GM19035 (cell line): ENCODE measurements at regions not wholly inside any gene's neighbourhood (a gene's known extent, or its start where the extent isn't known, plus 50 kb on each side); places are given as distances from the start of the nearest gene placed in this dataset.
A peak's percentile ranks its signal among the peaks of the same experiment; 100 is the strongest.
"Not testable (repeated sequence)": the region's sequence is repeated elsewhere in the genome, so short reads cannot be mapped to it uniquely, and the experiment has no call there.

Source experiments
- ATAC-seq: cut with Tn5 transposase; IDR thresholded peaks from one replicate; pipeline ENCODE4 v1.9.1; 2021; ENCODE audit not compliant: unreplicated experiment

DNA sequence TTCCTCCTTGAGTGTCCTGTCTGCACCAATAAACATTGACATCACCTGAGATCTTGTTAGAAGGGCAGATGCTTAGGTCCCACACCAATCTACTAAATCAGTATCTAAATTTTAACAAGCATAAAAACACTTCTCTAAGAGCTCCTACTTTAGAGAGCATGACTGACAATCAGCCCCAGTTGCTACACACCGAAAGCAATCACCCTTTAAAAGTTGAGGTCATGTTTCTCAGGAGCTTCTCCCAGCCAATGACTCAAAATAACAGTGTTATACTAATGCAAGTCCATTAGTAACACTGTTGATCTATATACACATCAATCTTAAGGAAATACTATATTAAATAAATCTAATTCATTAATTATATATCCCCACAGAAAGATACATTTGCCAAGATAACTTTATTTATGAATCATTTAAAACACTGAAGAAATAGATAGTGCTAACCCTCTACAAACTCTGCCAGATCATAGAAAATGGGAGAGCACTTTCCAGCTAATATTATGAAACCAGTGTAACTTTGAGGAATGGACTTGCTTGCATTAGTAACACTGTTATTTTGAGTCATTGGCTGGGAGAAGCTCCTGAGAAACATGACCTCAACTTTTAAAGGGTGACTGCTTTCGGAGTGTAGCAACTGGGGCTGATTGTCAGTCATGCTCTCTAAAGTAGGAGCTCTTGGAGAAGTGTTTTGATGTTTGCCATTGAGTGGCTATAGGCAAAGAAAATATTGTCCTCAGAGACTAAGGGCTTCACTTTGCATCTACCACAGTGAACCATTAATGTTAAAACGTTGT is 109.8 kb upstream of the HDX start:
- no peak for ATAC-seq

DNA sequence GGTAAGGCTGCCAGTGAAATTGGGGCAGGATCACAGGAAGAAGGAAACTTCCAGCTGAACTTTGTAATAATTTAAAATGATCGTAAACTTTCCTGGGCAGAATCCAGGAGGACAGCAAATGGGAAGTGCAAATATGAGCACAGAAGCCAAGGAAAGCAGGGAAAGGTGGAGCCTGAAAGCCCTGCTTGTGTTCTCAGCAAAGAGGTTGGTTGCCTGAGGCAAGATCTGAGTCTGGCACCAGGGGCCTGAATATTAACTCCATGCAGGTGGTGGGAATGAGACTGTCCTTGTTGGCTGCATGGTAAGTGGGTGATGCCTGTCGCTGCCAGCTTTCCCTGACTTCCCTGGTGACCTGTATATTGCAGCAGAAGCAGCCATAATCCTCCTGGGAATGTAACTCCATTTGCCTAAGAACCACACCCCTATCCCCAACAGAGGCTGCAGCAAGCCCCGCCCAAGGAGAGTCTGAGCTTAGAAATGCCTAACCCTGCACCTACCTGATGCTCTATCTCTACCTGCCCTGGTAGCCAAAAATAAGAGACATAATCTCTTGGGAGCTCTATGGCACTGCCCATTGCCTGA is 132.0 kb upstream of the HDX start:
- no peak for ATAC-seq

DNA sequence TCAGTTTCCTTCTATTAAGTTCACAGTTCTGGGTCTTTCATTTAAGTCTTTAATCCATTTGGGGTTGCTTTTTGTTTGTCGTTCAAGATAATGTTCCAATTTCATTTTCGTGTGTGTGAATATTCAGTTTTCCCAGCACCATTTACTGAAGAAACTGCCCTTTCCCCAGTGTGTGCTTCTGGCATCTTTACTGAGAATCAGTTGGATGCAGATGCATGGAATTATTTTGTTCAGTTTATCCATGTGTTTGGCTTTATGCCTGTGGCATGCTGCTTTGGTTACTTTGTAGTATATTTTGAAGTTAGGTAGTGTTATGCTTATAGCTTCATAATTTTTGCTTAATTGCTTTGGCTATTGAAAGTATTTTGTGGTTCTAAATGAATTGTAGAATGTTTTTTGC is 163.8 kb upstream of the HDX start:
- ATAC-seq, result no peak

DNA sequence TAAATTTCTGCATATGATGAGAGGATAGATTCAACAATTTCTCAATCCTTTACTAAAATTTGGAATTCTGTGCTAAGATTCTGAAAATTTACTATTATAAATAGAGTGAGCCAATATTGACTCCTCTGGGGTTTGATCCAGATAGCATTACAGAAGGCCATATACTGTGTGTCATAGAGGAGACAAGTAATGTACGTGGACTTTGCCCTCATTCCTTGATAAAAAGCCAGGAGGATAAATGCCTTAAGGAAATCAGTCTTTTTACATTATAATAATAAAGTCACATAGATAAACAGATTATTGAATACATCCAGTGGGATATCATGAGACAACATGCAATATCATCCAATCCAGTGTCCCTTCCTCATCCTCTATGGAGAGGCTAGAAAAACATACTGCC is 188.0 kb upstream of the HDX start:
- ATAC-seq, result no peak

DNA sequence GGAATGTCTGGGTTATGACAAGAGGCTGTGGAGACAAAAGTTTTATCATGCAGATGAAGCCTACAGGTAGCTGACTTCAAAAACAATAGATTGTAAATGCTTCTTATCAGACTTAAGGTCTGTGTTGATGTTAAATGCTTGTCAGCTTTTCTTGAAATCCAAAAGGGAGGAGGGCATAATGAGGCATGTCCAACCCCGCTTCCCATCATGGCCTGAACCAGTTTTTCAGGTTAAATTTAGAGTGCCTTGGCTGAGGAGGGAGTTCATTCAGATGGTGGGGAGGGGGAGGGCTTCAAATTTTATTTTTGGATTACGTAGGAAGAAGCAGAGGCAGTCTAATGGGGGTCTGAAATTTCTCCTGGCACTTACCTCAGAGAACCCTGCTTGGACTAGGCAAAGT is 207.7 kb upstream of the HDX start:
- ATAC-seq, result no peak

DNA sequence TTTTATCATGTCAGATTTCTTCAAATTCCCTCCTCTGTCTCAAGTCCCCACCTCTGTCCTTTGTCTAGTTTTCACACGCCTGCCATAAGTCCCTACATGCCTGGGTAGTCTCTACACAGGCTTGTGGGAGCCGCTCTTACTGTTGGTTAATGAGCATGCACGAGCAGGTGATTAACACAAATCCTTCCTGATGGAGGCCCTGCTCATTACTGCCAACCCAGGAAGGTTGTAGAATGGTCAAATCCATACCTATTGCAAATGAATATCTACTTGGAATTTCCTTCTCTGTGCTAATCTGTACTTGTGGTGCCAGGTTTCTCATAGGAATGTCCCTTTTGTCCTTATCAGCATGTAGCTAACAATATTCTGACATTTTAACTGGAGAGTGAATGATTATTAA is 208.4 kb upstream of the HDX start:
- ATAC-seq, result no peak

DNA sequence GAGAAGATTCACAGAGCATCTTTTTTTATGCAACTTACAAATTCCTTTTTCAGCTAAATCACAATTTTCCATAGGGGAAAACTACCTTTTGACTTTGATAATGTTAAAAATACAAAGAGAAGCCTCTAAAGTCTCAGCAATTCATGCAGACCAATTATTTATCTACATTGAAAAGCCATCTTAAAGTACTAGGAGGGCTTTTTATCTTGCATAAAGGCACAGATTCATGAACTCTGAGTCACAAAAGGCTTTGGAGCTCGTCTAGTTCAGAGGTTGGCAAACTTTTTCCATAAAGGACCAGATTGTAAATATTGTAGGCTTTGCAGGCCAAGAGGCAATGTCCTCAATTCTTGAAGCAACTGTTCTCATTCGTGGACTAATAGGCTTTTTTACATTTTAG is 210.4 kb upstream of the HDX start:
- ATAC-seq, result no peak

DNA sequence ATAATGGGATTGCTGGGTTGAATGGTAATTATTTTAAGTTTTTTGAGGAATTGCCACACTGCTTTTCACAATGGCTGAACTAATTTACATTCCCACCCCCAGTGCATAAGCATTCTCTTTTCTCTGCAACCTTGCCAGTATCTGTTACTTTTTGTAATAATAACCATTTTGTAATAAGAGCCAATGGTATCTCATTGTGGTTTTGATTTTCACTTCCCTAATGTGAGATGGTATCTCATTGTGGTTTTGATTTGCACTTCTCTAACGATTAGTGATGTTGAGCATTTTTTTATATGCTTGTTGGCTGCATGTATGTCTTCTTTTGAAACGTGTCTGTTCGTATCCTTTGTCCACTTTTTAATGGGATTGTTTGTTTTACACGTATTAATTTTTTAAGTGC is 213.1 kb upstream of the HDX start:
- no peak for ATAC-seq

DNA sequence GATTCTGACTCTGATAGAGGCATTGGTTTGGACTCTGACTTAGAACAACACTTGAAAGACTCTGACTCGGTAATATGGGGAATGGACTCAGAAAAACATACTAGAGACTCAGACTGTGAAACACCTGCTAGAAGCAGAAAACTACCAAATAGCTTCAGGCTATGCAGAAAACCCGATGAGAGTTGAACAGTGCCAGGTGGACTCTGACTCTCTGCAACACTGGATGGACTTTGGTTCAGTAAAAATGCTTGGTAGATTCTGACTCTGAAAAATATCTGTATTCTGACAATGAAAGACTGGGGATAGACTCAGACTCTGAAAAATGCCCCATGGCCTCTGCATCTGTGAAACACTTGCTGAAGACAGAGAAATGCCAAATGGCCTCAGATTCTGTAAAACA is 215.1 kb upstream of the HDX start:
- ATAC-seq, result no peak

DNA sequence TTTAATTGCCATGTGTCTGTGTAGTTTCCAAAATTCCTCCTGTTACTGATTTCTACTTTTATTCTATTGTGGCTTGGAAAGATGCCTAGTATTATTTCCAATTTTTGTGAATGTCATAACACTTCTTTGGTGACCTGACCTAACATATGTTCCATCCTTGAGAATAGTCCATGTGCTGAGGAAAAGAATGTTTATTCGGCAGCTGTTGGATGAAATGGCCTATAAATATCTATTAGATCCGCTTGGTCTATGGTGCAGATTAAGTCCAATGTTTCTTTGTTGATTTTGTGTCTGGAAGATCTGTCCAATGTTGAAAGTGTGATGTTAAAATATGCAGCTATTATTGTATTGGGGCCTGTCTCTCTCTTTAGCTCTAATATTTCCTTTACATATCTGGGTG is 219.2 kb upstream of the HDX start:
- ATAC-seq, result no peak

DNA sequence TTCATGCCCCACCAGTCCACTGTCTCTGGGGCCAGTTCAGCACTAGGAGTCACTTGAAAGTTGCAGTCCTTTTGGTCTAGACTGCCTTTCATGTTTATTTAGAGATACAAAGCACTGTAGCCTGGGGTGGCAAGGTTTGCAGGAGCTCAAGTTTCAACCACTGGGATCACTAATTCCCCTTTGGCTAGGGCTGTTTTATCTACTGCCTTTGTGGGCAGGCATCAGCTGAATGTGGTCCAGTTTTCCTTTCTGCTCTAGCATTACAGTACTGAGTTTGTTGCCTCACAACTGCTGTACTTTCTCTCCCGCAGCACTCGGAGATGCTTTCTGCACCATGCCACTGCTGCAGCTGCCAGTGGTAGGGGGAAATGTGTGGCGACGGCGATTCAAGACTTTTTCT is 222.3 kb upstream of the HDX start:
- ATAC-seq, result no peak

DNA sequence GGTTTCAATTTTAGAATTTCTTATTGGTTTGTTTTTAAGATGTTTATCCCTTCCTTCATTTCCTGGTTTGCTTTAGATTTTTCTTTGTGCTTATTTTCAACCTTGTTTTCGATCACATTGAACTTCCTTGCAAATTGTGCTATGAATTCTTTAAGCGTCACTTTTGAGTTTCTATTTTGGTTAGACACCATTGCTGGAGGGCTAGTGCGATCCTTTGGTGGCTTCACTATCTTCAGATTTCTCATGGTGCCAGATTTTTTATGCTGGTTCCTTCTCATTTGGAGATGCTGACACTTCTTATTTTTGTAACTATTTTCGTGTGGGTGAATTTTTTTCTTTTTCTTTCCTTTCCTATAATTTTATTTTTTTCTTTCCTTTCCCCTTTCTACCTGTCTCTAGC is 227.2 kb upstream of the HDX start:
- no peak for ATAC-seq

DNA sequence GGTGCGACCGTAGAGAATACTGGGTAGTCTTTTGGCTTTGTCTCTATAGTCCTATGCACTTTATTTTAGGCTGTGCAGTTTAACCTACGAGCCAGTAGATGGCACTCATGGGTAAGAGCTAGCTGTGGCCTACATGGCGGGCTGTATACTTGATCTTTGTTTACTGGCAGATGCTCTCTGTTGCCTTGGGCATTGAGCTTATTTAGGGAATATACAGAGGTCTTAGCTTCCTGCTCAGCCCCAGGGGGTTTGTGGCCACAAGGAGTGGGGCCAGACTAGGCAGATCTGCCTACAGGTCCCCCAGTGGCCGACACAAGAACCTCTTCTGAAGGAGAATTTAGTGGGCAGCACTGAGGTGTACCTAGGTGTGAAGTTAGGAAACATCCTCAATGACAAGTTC is 227.6 kb upstream of the HDX start:
- ATAC-seq, result peak; percentile 99

DNA sequence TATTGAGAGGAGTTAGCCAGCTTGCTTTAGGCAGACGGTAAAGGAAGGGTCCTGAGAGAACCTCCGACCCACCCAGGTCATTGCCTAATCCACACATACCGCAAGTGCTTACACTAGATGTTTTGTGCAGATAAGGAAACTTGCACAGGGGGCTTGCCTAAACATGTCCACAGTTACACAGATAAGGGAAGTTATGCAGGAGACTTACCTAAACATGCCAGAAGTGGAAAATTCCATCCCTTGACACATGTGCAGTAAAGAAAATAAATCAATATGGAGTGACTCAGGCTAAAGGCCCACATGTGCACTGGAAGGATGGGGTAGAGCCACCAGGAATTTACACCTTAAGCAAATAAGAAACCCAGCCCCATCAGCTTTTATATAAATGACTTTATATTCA is 232.8 kb upstream of the HDX start:
- no peak for ATAC-seq

DNA sequence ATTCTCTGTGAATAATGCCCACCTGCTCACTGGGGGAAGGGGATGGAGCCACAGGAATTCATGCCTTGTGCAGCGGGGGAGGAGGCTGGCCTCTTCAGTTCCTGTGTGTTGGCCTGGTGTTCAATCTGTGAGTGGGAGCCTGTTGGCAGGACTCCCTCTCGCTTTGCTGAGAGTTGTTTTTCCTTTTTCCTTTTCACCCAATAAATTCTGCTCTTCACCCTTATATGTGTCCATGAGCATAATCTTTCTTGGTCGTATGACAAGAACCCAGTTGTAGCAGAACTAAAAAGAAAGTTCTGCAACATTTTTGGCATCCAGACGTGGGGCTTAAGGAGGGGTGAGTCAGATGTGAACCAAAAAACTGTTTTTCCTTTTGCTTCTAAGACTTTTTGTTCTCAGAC is 235.2 kb upstream of the HDX start:
- no peak for ATAC-seq

DNA sequence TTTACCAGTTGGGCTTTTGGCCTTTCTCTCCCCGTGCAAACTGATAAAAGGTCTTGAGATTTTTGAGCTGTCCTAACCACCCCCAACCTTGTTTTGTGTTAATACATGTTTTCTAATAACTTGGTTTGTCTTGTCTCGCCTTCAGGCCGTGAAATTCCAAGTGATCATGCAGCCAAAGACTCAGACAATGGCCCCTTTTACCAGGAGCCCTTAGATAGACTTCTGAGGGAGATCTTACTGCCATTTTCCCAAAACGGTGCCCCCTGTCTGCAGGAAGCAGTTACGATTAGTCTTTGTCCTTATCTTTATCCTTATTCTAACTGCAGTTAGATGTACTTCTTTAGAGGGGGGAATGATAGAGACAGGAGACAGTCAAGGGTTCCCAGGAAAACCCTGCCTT is 245.3 kb upstream of the HDX start:
- no peak for ATAC-seq

DNA sequence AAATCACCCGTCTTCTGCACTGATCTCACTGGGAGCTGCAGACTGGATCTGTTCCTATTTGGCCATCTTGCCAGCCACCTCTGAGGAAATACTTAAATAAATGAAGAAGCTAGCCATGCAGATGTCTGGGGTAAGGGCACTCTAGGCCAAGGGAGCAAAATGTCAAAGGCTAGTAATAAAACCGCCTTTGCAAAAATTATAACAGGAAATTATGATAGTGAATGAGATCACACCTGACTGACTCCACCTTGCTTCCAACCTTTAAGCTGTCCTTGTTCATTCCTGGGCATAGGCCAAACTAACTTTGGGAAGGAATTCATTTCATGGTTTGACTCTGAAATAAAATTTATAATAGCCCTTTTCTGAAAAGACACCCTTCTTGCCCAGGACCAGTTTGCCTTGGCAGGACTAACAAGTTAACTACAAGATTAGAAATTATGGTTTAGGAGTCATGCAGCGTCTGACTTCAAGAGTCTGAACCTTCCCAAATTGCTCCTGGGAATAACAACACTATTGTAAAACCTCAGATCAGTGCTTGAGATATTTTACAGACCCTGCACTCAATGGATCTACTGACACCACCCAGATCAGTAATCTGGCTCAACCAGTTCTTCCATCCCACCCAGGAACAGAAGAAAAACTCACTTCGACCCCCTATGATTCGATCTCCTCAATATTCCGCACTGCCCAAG is 246.9 kb upstream of the HDX start:
- ATAC-seq, result no peak

DNA sequence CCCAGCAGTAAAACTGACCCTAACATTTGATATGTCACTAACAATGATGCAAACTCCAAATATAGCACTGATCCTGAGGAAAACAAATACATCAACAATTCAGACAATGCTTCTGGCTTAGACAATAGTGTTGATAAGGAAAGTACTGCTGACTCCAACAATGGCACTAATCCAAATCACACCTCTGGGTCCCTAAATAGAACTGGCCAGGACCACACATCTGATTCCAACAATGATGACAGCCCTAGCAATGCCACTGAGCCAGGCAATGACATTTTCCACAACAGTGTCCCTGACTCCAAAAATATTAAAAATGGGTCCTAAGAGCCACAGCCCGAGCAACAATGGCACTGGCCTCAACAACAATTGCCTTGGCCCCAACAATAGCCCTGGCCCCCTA is 243.1 kb upstream of the APOOL start:
- ATAC-seq, result no peak

DNA sequence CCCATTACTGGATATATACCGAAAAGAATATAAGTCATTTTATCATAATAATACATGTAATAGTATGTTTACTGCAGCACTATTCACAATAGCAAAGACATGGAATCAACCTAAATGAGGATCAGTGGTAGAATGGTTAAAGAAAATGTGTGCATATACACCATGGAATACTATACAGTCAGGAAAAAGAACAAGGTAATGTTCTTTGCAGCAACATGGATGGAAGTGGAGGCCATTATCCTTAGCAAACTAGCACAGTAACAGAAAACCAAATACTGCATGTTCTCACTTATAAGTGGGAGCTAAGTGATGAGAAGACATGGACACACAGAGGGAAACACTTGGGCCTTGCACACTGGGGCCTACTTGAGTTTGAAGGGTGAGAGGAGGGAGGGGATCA is 207.4 kb upstream of the APOOL start:
- ATAC-seq, result no peak

DNA sequence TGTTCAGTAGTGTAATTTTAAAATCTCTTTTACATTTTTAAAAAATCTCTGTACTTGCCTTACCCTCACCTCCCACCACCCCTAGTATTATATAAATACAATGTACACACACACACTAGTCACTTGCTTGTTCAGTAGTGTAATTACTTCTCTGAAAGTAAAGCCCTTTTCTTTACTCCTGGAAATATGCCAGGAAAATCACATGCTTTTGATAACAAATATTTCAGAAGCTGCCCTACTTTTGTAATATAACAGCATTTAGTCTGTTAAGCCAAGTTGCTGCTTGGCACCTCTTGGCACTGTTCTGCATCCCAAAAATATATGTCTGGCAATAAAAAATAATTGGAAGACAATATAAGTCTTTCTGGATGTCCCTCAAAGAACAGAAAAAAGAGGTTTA is 172.8 kb upstream of the APOOL start:
- no peak for ATAC-seq

DNA sequence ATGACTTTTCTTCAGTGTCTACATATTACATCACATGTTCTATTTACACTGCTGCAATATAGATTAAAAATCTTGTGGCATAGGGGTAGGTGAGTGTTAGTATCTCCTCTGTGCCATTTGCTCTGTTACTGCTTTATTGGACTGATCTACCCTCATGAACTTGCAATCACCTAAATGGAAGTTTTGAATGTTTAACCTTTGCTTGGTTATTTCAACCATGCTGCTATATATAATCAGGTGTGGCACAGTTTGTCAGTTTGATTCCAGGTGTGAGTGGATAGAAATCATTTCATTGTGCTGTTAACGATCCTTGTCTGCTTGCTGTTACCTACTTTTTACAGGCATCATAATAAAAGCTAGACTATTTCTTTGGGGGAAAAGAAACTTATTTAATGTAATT is 157.1 kb upstream of the APOOL start:
- ATAC-seq, result not testable (repeated sequence)

DNA sequence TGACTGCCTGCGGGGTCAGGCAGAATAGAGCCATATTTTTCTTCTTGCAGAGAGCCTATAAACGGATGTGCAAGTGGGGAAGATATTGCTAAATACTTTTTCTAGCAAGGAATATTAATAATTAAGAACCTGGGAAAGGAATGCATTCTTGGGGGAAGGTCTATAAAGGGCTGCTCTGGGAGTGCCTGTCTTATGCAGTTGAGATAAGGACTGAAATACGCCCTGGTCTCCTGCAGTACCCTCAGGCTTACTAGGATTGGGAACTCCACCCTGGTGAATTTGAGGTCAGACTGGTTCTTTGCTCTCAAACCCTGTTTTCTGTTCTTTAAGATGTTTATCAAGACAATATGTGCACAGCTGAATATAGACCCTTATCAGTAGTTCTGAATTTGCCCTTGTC is 152.5 kb upstream of the APOOL start:
- not testable (repeated sequence) for ATAC-seq
